ENCODE measurements at regions not wholly inside any gene's neighbourhood (a gene's known extent, or its start where the extent isn't known, plus 50 kb on each side); places are given as distances from the start of the nearest gene placed in this dataset.

- H3K36me3 Mint-ChIP-seq (ENCODE audit: low read depth), result no peaks in the 10 kb centered on the region
- no peak overlapping the region for H3K27ac Mint-ChIP-seq
- peaks cover 3% of the 10 kb centered on the region for H3K27me3 Mint-ChIP-seq
- TF ChIP-seq, protein P1, sequence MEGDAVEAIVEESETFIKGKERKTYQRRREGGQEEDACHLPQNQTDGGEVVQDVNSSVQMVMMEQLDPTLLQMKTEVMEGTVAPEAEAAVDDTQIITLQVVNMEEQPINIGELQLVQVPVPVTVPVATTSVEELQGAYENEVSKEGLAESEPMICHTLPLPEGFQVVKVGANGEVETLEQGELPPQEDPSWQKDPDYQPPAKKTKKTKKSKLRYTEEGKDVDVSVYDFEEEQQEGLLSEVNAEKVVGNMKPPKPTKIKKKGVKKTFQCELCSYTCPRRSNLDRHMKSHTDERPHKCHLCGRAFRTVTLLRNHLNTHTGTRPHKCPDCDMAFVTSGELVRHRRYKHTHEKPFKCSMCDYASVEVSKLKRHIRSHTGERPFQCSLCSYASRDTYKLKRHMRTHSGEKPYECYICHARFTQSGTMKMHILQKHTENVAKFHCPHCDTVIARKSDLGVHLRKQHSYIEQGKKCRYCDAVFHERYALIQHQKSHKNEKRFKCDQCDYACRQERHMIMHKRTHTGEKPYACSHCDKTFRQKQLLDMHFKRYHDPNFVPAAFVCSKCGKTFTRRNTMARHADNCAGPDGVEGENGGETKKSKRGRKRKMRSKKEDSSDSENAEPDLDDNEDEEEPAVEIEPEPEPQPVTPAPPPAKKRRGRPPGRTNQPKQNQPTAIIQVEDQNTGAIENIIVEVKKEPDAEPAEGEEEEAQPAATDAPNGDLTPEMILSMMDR (IDR thresholded peaks at IDR 0.05), result no peak
- ChIA-PET POLR2A (no interaction called here), CTCF (no interaction called here)
- intact Hi-C loops (cut with micrococcal nuclease), result no loop called here
- H3K4me3 Mint-ChIP-seq, result no peak overlapping the region
- no peak for ATAC-seq (ENCODE audit: low read depth)
- no peaks in the 10 kb centered on the region for H3K4me1 Mint-ChIP-seq
- DNase-seq, result no peak
- H3K9me3 Mint-ChIP-seq, result no peaks in the 10 kb centered on the region
Measured at GRCh38 chr4:79253924-79254323, 71.9 kb downstream of the NAA11 start.

DNA sequence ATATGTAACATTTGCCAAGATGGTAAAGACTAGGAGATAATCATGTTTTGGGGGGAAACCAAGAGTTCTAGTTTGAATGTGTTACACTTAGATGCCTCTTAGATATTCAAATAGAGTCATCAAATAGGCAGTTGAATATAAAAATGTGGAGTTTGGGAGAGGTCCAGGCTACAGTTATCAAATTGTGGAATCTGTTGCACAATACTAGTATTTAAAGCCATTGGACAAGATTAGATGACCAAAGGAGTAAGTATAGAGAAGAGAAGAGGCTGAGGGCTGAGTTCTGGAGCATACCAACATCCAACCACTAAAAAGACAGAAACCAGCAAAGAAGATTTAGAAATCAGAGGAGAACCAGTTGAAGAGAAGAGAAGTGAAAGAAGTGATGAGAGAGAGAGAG is 72.7 kb downstream of the NAA11 start:
- H3K27me3 Mint-ChIP-seq, result peaks cover 3% of the 10 kb centered on the region
- intact Hi-C loops (cut with micrococcal nuclease), result no loop called here
- no peak overlapping the region for H3K27ac Mint-ChIP-seq
- DNase-seq (no peak), ATAC-seq (ENCODE audit: low read depth) (no peak)
- H3K4me3 Mint-ChIP-seq, result no peak overlapping the region
- ChIA-PET CTCF (no interaction called here), POLR2A (no interaction called here)
- H3K9me3 Mint-ChIP-seq, result no peaks in the 10 kb centered on the region
- no peaks in the 10 kb centered on the region for H3K4me1 Mint-ChIP-seq
- TF ChIP-seq, protein P1 (IDR thresholded peaks at IDR 0.05), result no peak
- H3K36me3 Mint-ChIP-seq (ENCODE audit: low read depth), result no peaks in the 10 kb centered on the region

GRCh38 chr4:79250887-79251286 is 75.0 kb downstream of the NAA11 start:
- Mint-ChIP-seq H3K27ac (no peak overlapping the region), H3K36me3 (ENCODE audit: low read depth) (no peaks in the 10 kb centered on the region)
- CTCF ChIA-PET, result no interaction called here

GRCh38 chr4:79249881-79250503 is 75.9 kb downstream of the NAA11 start:
- TF ChIP-seq, protein P1 (IDR thresholded peaks at IDR 0.05), result no peak
- ATAC-seq (ENCODE audit: low read depth), result no peak

More at GRCh38 chr4:79250887-79251286, 75.0 kb downstream of the NAA11 start:
- Mint-ChIP-seq H3K4me3 (no peak overlapping the region), H3K4me1 (no peaks in the 10 kb centered on the region), H3K27me3 (peaks cover 3% of the 10 kb centered on the region), H3K9me3 (no peaks in the 10 kb centered on the region)
- no peak for ATAC-seq (ENCODE audit: low read depth)
- POLR2A ChIA-PET, result no interaction called here
- intact Hi-C loops (cut with micrococcal nuclease), result no loop called here
- TF ChIP-seq, protein P1 (IDR thresholded peaks at IDR 0.05), result no peak
- no peak for DNase-seq

DNA sequence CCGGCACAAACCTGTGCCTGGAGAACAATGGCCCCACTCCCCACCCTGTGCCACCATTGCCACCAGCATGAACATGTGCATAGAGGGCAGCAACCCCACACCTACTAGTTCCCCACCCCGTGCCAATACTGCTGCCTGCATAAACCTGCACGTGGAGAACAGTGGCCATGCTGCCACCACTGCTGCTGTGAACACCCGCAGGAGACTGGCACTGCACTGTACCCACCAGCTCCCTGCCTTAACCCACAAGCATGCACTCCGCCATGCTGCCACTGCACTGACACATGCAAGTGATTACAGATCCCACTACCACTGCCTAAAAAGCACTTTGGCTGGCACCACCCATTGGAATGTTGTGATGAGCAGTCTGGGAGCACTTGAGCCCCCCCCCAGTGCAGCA is 77.3 kb downstream of the NAA11 start:
- no peak for ATAC-seq (ENCODE audit: low read depth)
- DNase-seq, result no peak
- Mint-ChIP-seq H3K36me3 (ENCODE audit: low read depth) (no peaks in the 10 kb centered on the region), H3K4me1 (no peaks in the 10 kb centered on the region), H3K4me3 (no peak overlapping the region), H3K27ac (no peak overlapping the region), H3K27me3 (peaks cover 3% of the 10 kb centered on the region), H3K9me3 (no peaks in the 10 kb centered on the region)
- intact Hi-C loops (cut with micrococcal nuclease), result no loop called here
- POLR2A ChIA-PET, result no interaction called here
- TF ChIP-seq, protein P1 (IDR thresholded peaks at IDR 0.05), result no peak
- CTCF ChIA-PET, result no interaction called here

More at GRCh38 chr4:79249881-79250503, 75.9 kb downstream of the NAA11 start:
- Mint-ChIP-seq H3K36me3 (ENCODE audit: low read depth) (no peaks in the 10 kb centered on the region), H3K4me1 (no peaks in the 10 kb centered on the region), H3K9me3 (no peaks in the 10 kb centered on the region), H3K27ac (no peak overlapping the region), H3K27me3 (peaks cover 3% of the 10 kb centered on the region), H3K4me3 (no peak overlapping the region)
- no peak for DNase-seq
- ChIA-PET POLR2A (no interaction called here), CTCF (no interaction called here)
- intact Hi-C loops (cut with micrococcal nuclease), result no loop called here
